ENCODE measurements at regions not wholly inside any gene's neighbourhood (a gene's known extent, or its start where the extent isn't known, plus 50 kb on each side); places are given as distances from the start of the nearest gene placed in this dataset.
A peak's percentile ranks its signal among the peaks of the same experiment; 100 is the strongest.

DNA sequence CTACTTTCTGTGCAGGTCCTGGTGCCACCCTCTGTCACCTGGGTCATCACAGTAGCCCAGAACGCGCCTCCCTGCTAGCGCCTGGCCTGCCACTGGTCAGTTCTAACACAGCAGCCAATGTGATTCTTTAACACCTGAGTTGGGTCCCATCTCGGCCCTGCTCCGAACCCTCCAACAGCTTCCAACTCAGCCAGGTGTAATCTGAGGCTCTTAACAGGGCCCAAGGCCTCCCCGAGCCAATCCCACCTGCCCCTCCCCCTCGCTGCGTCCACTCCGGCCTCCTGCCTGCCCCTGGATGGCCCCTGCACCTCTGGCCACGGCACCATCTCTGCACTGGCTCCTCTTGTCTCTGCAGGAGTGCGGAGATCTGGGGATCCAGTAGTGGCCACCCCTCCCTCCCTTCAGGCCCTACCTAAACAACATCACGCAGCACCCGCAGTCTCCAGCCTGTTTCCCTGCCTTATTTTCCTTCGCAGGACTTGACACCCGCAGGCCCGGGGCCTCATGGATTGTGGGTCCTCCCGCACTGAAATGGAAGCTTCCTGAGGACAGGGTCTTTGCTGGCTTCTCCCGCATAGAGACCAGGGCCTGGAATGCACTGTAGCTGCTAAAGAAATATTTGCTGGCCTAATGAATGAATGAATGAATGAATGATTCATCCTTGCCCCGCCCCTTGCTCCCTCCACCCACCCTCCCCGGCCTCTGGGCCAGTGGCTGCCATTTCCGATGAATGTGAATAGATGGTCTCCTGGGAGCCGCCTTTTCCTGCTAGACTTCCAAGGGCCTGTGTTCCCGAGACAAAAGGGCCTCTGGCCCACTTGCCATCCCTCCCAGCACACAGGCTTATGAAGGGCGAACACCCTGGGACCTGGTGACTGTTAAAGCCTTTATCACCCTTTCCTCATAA lies 174.8 kb upstream of the FOXF1 start:
- Histone ChIP-seq H3K4me3 (no peak overlapping the region), H3K4me1 (no peaks in the 10 kb centered on the region), H3K27me3 (peaks cover 0 to 77% of the 10 kb centered on the region in 2 donors), H3K27ac (no peak overlapping the region), H3K36me3 (no peaks in the 10 kb centered on the region), H3K9me3 (no peaks in the 10 kb centered on the region)
- TF ChIP-seq, protein P1, sequence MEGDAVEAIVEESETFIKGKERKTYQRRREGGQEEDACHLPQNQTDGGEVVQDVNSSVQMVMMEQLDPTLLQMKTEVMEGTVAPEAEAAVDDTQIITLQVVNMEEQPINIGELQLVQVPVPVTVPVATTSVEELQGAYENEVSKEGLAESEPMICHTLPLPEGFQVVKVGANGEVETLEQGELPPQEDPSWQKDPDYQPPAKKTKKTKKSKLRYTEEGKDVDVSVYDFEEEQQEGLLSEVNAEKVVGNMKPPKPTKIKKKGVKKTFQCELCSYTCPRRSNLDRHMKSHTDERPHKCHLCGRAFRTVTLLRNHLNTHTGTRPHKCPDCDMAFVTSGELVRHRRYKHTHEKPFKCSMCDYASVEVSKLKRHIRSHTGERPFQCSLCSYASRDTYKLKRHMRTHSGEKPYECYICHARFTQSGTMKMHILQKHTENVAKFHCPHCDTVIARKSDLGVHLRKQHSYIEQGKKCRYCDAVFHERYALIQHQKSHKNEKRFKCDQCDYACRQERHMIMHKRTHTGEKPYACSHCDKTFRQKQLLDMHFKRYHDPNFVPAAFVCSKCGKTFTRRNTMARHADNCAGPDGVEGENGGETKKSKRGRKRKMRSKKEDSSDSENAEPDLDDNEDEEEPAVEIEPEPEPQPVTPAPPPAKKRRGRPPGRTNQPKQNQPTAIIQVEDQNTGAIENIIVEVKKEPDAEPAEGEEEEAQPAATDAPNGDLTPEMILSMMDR (IDR thresholded peaks at IDR 0.05), result no peak
- intact Hi-C loops (cut with DNase I; ENCODE audit: low total_unique reads), result no loop called here
- no peak for DNase-seq

DNA sequence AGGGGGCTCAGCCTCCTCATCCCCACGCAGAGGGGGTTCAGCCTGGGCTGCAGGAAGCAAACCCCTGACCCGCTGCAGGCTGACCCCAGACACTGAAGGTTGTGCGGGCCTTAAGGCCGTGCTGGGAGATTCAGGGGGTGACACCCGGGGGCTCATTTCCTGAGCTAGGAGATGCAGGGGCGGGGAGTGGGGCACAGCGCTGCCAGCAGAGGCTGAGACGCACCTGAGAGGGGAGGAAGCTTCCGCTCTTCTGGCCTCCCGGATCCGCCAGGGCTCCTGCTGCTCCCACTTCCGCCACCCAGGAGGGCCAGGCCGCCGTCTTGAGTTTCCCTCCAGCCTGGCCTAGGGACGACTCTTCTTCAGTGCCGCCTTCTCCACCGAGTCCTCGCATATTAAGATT lies 173.2 kb upstream of the FOXF1 start:
- DNase-seq, result no peak
- Histone ChIP-seq H3K27me3 (peaks cover 0 to 63% of the 10 kb centered on the region in 2 donors), H3K4me1 (no peaks in the 10 kb centered on the region), H3K9me3 (no peaks in the 10 kb centered on the region), H3K27ac (no peak overlapping the region), H3K36me3 (no peaks in the 10 kb centered on the region), H3K4me3 (no peak overlapping the region)
- intact Hi-C loops (cut with DNase I; ENCODE audit: low total_unique reads), result no loop called here
- TF ChIP-seq, protein P1 (IDR thresholded peaks at IDR 0.05), result no peak

DNA sequence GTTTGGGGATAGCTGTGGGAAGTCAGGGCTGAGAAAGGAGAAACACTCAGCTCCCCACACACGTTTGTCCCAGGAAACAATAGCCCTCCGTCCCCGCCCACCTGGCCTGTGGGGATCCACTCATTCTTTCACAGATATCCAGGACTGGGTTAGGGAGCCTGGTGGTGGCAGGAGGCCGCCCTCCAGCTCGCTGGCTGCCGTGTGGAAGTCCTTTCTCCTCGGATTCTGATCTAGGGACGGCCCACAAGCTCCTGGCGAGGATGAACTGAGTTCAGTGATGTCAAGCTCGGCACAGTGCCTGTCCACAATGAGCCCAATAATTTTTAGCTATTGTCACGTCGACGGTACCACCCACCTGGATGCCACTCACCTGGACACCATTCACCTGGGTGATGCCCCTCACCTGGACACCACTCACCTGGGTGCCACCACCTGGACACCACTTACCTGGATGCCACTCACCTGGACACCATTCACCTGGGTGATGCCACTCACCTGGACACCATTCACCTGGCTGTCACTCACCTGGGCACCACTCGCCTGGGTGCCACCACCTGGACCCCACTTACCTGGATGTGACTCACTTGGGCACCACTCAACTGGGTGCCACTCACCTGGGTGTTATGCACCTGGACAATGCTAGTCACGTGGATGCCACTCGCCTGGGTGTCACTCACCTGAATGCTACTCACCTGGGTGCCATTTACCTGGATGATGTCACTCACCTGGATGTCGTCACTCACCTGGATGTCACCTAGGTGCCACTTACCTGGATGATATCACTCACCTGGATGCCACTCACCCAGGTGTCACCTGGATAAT lies 172.5 kb upstream of the FOXF1 start:
- intact Hi-C loops (cut with DNase I; ENCODE audit: low total_unique reads), result no loop called here
- Histone ChIP-seq H3K36me3 (no peaks in the 10 kb centered on the region), H3K4me3 (no peak overlapping the region), H3K9me3 (no peaks in the 10 kb centered on the region), H3K4me1 (peaks cover 0 to 4% (median 0%) of the 10 kb centered on the region in 4 donors), H3K27me3 (peaks cover 0 to 56% of the 10 kb centered on the region in 2 donors), H3K27ac (no peak overlapping the region)
- DNase-seq, result no peak
- TF ChIP-seq, protein P1 (IDR thresholded peaks at IDR 0.05), result no peak

DNA sequence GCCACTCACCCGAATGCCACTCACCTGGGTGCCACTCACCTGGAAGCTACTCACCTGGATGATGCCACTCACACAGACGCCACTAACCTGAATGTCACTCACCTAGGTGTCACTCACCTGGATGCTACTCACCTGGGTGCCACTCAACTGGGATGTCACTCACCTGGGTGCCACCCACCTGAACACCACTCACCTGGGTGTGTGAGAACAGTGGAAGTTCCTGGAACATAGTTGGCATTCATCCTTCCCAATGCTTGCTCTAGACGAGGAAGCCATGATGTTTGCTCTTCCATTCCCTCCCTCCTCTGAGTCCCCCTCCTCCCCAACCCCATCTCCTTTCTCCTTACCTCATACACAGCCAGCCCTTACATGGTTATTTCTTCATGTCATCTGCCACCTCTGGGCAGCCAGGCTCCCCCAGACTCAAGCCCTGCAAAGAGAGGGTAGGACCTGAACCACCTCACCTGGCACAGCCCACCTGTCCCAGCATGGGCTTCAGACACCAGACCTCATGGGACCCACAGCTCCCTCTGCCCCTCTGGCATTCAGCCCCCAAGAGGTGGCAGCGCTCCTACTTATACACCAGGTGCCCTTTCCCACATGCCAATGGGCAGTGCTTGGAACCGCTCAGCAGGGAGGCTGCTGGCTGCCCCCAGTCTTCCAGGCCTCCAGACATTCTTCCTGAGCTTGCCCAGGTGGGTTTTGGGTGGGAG lies 171.8 kb upstream of the FOXF1 start:
- H3K36me3 ChIP-seq, result no peaks in the 10 kb centered on the region
- no peak overlapping the region for H3K27ac ChIP-seq
- intact Hi-C loops (cut with DNase I; ENCODE audit: low total_unique reads), result no loop called here
- no peak for DNase-seq
- H3K27me3 ChIP-seq, result peaks cover 0 to 50% of the 10 kb centered on the region in 2 donors
- no peak overlapping the region for H3K4me3 ChIP-seq
- peaks cover 0 to 11% (median 3%) of the 10 kb centered on the region in 4 donors for H3K4me1 ChIP-seq
- no peaks in the 10 kb centered on the region for H3K9me3 ChIP-seq
- TF ChIP-seq, protein P1 (IDR thresholded peaks at IDR 0.05), result no peak

DNA sequence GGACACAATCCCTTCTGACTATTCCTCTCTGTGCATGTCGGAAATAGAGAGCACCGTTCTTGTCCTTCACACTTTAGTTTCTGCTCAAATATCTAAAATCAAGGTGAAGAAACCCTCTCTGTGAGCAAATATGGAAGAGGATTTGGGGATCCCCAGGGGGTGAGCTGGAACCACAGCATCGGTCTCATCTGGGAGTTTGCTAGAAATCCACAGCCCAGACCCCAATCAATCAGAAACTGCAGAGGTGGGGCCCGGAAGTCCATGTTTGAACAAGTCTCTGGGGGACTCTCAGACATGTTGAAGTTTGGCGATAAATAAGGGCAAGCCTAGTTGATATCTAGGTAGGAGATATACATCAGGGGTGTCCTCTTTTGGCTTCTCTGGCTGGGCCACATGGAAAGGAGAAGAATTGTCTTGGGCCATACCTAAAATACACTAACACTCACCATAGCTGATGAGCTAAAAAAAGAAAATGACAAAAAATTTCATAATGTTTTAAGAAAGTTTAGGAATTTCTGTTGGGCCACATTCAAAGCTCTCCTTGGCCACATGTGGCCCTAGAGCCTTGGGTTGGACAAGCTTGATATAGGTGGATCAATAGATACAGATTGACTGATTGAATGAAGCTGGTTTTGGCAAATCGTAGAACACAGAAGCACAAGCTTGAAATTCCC lies 168.0 kb upstream of the FOXF1 start:
- peak in 1 of 2 donors; percentile 12 for DNase-seq
- Histone ChIP-seq H3K4me3 (no peak overlapping the region), H3K27me3 (peaks cover 0 to 22% of the 10 kb centered on the region in 2 donors), H3K4me1 (peaks cover 0 to 22% (median 14%) of the 10 kb centered on the region in 4 donors), H3K36me3 (no peaks in the 10 kb centered on the region), H3K27ac (peak overlapping the region; percentile 57 to 69), H3K9me3 (no peaks in the 10 kb centered on the region)
- TF ChIP-seq, protein P1 (IDR thresholded peaks at IDR 0.05), result no peak
- intact Hi-C loops (cut with DNase I; ENCODE audit: low total_unique reads), result loop anchor here (5.0 kb wide), 1 partner anchor 170 kb away; the partner anchor contains the start of gene FOXF1
